PFSK-1 (cell line): ENCODE measurements at regions not wholly inside any gene's neighbourhood (a gene's known extent, or its start where the extent isn't known, plus 50 kb on each side); places are given as distances from the start of the nearest gene placed in this dataset.

Experiments used
- POLR2AphosphoS5 ChIP-seq: IDR thresholded peaks from 2 replicates; pipeline ENCODE4 v1.6.1; 2012; ENCODE audit warnings: low read depth, mild to moderate bottlenecking, control low read depth, low read length, moderate library complexity
- REST ChIP-seq, 2 experiments: IDR thresholded peaks; 2 replicates each; pipeline versions ENCODE4 v1.6.1 to v1.8.0; 2011 to 2012; ENCODE audit warnings: low read depth in 2 of 2, low read length in 2 of 2, control low read depth in 1 of 2, inconsistent platforms in 1 of 2, mild to moderate bottlenecking in 1 of 2, moderate library complexity in 1 of 2; ENCODE audit not compliant: insufficient read depth in 1 of 2
- SIN3A ChIP-seq: IDR thresholded peaks from 2 replicates; pipeline ENCODE4 v1.6.1; 2012; ENCODE audit warnings: mild to moderate bottlenecking, low read length, moderate library complexity, borderline replicate concordance; ENCODE audit not compliant: insufficient read depth
- TAF1 ChIP-seq: IDR thresholded peaks from 2 replicates; pipeline ENCODE4 v1.6.1; 2012; ENCODE audit warnings: low read length, control low read depth, borderline replicate concordance; ENCODE audit not compliant: insufficient read depth

DNA sequence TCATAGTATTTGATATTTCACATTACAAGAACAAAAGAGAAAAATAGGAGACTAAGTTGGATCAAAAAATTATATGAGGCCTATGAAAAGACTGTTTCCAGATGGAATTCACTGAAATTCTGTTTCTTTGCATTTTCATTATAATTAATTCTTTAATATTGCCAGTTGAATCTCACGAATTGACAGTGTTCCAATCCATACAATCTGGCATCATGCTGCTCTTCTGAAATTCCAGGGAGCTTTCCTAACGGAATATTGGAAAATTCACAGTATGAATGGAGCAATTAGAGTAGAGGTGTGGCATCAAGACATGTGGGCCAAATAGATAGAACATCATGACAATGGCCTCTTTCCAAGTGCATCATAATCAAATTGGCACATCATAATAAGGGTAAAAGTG is 1178.9 kb upstream of the WWC1 start:
- TF ChIP-seq POLR2AphosphoS5 (no peak), SIN3A (no peak), REST (IDR thresholded peaks at IDR 0.05; ENCODE audit: insufficient read depth in 1 of 2, low read depth in 2 of 2, low read length in 2 of 2) (no peak), TAF1 (no peak)
